GM12874 (cell line): ENCODE measurements at regions not wholly inside any gene's neighbourhood (a gene's known extent, or its start where the extent isn't known, plus 50 kb on each side); places are given as distances from the start of the nearest gene placed in this dataset.

Source experiments
- TF ChIP-seq, protein P1 (sequence below): IDR thresholded peaks from 2 replicates; pipeline ENCODE4 v1.5.1; 2011; ENCODE audit warnings: low read depth, mild to moderate bottlenecking, control low read depth, low read length, moderate library complexity; ENCODE audit not compliant: insufficient read depth

DNA sequence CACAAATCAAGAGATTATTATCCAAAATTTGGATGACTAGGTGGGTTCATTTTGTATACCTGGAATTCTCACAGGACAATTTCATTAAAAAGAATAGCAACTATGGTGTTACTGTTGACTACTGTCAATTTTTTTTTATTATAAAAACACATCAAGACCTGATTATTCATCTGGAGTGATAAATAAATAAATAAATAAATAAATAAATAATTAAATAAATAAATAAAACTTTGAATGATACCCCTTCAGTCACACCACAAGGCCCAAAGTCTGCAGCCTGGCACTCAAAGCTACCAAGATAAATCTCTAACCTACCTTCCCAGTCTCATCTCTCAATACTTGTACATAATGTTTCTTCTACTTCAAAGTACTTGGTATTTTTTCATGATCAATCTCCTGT is 294.0 kb upstream of the KLHL29 start:
- TF ChIP-seq, protein P1, sequence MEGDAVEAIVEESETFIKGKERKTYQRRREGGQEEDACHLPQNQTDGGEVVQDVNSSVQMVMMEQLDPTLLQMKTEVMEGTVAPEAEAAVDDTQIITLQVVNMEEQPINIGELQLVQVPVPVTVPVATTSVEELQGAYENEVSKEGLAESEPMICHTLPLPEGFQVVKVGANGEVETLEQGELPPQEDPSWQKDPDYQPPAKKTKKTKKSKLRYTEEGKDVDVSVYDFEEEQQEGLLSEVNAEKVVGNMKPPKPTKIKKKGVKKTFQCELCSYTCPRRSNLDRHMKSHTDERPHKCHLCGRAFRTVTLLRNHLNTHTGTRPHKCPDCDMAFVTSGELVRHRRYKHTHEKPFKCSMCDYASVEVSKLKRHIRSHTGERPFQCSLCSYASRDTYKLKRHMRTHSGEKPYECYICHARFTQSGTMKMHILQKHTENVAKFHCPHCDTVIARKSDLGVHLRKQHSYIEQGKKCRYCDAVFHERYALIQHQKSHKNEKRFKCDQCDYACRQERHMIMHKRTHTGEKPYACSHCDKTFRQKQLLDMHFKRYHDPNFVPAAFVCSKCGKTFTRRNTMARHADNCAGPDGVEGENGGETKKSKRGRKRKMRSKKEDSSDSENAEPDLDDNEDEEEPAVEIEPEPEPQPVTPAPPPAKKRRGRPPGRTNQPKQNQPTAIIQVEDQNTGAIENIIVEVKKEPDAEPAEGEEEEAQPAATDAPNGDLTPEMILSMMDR, result no peak

DNA sequence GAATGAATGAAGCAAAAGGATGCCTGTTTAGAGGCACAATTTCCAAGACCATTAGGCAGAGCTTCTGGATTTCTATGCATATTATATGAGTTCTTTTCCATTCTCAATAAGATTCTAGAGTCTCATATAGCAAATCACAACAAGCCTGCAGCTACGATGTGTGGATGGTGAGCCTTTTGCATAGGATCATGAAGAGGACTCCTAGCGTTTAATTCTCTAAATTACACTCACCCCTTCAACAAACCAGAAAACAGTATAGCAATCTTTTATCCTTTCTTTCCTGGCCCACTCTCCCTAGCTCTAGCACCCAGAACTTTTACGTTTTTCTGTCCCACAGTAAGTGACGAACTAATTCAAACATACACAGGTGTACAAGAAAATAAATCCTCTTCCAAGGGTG is 293.1 kb upstream of the KLHL29 start:
- TF ChIP-seq, protein P1, result no peak

DNA sequence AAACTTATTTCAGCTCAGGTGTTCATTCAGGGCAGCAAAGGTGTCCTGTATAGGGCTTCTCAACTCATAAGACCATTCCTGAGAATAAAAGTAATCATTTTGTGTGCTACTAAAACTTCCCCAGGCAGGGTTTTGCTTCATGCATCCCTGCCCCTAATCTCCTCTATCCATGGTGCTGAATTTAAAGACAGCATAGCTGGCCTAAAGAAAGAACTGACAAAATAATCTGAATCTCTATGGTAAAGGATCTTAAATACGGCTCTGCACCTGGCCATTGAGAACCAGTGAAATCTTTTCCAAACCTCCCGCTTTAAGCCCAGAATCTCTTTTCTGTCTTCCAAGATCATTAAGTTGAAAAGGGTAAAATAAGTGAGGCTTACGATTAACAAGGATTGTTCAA is 292.1 kb upstream of the KLHL29 start:
- TF ChIP-seq, protein P1, result no peak

DNA sequence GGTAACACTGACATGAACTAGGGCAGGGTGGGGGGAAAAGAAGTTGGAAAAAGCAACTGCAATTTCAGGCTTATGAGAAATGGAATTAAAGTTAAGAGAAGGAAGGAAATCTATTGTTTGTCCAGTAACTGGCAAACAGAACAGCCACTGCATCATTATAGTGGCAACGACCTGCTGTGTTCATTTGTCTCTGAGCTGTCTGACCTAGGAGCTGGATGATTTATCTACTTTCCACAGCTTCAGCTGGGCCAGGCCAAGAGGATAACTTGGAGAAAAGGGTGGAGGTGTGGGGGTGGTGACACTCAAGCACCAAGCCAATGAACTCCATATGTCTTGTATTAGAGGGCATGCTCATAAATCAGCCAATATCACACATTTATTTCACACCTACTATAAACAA is 291.5 kb upstream of the KLHL29 start:
- TF ChIP-seq, protein P1, result no peak

DNA sequence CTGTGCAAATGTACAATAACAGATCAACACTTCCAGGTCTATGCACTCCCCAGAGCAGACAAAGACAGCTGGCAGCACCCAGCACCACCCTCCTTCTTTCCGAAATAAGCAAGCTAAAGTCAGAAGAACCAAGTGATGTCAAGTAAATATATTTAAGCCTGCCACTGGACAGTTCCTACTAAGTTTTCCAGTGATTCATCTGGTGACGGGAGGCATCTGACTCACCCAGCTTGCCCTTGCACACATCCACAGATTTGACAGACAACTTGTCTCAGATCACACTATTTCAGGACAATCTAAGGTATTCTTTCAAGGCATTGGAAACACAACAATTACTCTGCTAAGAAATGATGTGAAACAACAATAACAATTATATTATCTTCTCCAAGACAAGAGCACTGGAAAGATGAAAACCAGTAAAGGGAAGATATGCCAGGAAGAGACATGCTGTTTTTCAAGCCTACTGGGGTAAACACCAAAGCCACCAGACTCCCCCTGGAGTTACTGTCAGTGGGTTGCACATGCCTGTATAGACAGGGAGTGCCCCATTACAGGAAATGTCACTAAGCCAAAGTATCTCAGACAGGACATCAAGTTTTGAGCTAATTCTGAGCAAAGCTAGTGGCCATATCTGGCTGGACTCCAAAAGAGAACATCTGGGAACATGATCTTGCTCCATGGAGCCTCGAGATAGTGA is 287.9 kb upstream of the KLHL29 start:
- TF ChIP-seq, protein P1, result no peak

DNA sequence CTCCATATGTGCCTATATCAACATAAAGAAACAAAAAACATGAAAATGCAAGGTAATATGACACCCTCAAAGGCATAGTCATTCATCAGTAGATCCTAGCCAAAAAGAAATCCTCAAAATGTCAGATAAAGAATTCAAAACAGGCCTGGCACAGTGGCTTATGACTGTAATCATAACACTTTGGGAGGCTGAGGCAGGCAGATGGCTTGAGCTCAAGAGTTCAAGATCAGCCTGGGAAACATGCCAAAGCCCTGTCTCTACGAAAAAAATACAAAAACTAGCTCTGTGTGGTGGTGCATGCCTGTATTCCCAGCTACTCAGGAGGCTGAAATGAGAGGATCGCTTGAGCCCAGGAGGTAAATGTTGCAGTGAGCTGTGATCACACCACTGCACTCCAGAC is 284.6 kb upstream of the KLHL29 start:
- TF ChIP-seq, protein P1, result no peak

DNA sequence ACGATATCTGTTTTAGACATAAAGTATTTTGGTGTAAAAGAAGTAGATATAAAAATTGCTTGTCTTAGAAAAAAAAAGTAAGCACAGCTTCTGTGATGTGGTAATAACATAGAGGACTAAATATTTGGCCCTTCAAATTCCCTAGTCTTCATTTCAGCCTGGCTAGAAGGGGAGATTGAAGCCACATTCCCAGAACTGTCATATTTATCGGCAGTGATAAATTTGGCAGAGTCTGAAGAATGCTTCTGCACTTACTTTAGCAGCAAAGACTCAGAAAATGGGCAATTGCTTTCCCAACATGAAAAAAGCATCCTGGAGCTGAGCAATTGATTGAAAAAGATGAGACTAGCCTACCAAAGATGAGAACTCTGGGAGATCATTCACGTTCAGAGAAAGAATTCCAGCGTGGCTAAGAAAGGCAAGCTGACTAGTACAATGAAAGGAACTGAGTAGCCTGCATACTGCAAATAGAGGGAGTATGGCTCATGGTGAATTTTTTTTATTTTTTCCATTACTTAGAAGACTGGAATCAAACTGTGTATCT is 278.7 kb upstream of the KLHL29 start:
- TF ChIP-seq, protein P1, result no peak
